Central memory CD8-positive, alpha-beta T cell (primary cell): ENCODE measurements at regions not wholly inside any gene's neighbourhood (a gene's known extent, or its start where the extent isn't known, plus 50 kb on each side); places are given as distances from the start of the nearest gene placed in this dataset.
"Not testable (repeated sequence)": the region's sequence is repeated elsewhere in the genome, so short reads cannot be mapped to it uniquely, and the experiment has no call there.

Experiments used
- ATAC-seq: fragments of 150-1000 bp; cut with Tn5 transposase; replicated peaks from 2 replicates; pipeline ENCODE4 v1.10.0; 2022; ENCODE audit warnings: mild to moderate bottlenecking, moderate FRiP score, moderate number of reproducible peaks; ENCODE audit not compliant: poor library complexity, severe bottlenecking; ENCODE audit errors: extremely low read depth
- DNase-seq, 2 donors: peaks; one replicate each; pipeline ENCODE4 v3.0.0; 2021; ENCODE audit warnings: low spot score in 2 of 2
- H3K27ac Mint-ChIP-seq: one replicate; pipeline ENCODE4 v1.8.0; 2022; ENCODE audit warnings: low read depth, mild to moderate bottlenecking, moderate library complexity, mixed read lengths
- H3K27me3 Mint-ChIP-seq: one replicate; pipeline ENCODE4 v1.8.0; 2022; ENCODE audit warnings: mixed read lengths
- H3K36me3 Mint-ChIP-seq: one replicate; pipeline ENCODE4 v1.8.0; 2022; ENCODE audit warnings: mild to moderate bottlenecking, moderate library complexity, mixed read lengths; ENCODE audit not compliant: insufficient read depth
- H3K4me1 Mint-ChIP-seq: one replicate; pipeline ENCODE4 v1.8.0; 2022; ENCODE audit warnings: mixed read lengths
- H3K4me3 Mint-ChIP-seq: one replicate; pipeline ENCODE4 v1.8.0; 2022; ENCODE audit warnings: mild to moderate bottlenecking, moderate library complexity, mixed read lengths
- H3K9me3 Mint-ChIP-seq: one replicate; pipeline ENCODE4 v1.8.0; 2022; ENCODE audit warnings: mixed read lengths

GRCh38 chr9:7313389-7313788 lies 486.2 kb downstream of the DMAC1 start:
- H3K9me3 Mint-ChIP-seq = peaks cover 22% of the 10 kb centered on the region
- no peak overlapping the region for H3K4me3 Mint-ChIP-seq

GRCh38 chr9:7309051-7309450 lies 490.5 kb downstream of the DMAC1 start:
- not testable (repeated sequence) for DNase-seq, H3K36me3 Mint-ChIP-seq, H3K4me3 Mint-ChIP-seq, H3K4me1 Mint-ChIP-seq, H3K27ac Mint-ChIP-seq, ATAC-seq
- Mint-ChIP-seq H3K9me3 (peaks cover 26% of the 10 kb centered on the region), H3K27me3 (peaks cover 14% of the 10 kb centered on the region)

More at GRCh38 chr9:7313389-7313788, 486.2 kb downstream of the DMAC1 start:
- no peaks in the 10 kb centered on the region for H3K4me1 Mint-ChIP-seq
- ATAC-seq (no peak), DNase-seq (no peak)
- H3K36me3 Mint-ChIP-seq = no peaks in the 10 kb centered on the region
- H3K27me3 Mint-ChIP-seq = peaks cover 23% of the 10 kb centered on the region
- H3K27ac Mint-ChIP-seq = no peak overlapping the region

GRCh38 chr9:7305677-7306076 lies 493.9 kb downstream of the DMAC1 start:
- no peaks in the 10 kb centered on the region for H3K36me3 Mint-ChIP-seq
- peaks cover 33% of the 10 kb centered on the region for H3K27me3 Mint-ChIP-seq
- no peak overlapping the region for H3K27ac Mint-ChIP-seq
- H3K4me3 Mint-ChIP-seq = no peak overlapping the region
- peaks cover 5% of the 10 kb centered on the region for H3K9me3 Mint-ChIP-seq
- no peak for ATAC-seq
- DNase-seq = no peak
- H3K4me1 Mint-ChIP-seq = no peaks in the 10 kb centered on the region

GRCh38 chr9:7304627-7304995 lies 495.0 kb downstream of the DMAC1 start:
- no peaks in the 10 kb centered on the region for H3K4me1 Mint-ChIP-seq
- DNase-seq = no peak
- no peak overlapping the region for H3K4me3 Mint-ChIP-seq
- no peak for ATAC-seq
- H3K27ac Mint-ChIP-seq = no peak overlapping the region
- H3K36me3 Mint-ChIP-seq = no peaks in the 10 kb centered on the region
- H3K9me3 Mint-ChIP-seq = peaks cover 5% of the 10 kb centered on the region
- peaks cover 33% of the 10 kb centered on the region for H3K27me3 Mint-ChIP-seq

- H3K4me1 Mint-ChIP-seq = no peaks in the 10 kb centered on the region
- H3K9me3 Mint-ChIP-seq = peaks cover 5% of the 10 kb centered on the region
- no peak overlapping the region for H3K27ac Mint-ChIP-seq
- H3K4me3 Mint-ChIP-seq = no peak overlapping the region
- H3K27me3 Mint-ChIP-seq = peaks cover 33% of the 10 kb centered on the region
- H3K36me3 Mint-ChIP-seq = no peaks in the 10 kb centered on the region
- no peak for ATAC-seq
- DNase-seq = no peak
Measured at GRCh38 chr9:7303907-7304626, 495.5 kb downstream of the DMAC1 start.

GRCh38 chr9:7300484-7300883 lies 499.1 kb downstream of the DMAC1 start:
- ATAC-seq (no peak), DNase-seq (no peak)
- peaks cover 6% of the 10 kb centered on the region for H3K4me1 Mint-ChIP-seq
- H3K27me3 Mint-ChIP-seq = peaks cover 33% of the 10 kb centered on the region
- H3K4me3 Mint-ChIP-seq = no peak overlapping the region
- no peaks in the 10 kb centered on the region for H3K9me3 Mint-ChIP-seq
- H3K36me3 Mint-ChIP-seq = no peaks in the 10 kb centered on the region
- H3K27ac Mint-ChIP-seq = no peak overlapping the region

GRCh38 chr9:7298123-7298522 lies 501.5 kb downstream of the DMAC1 start:
- ATAC-seq = peak; percentile 52
- H3K9me3 Mint-ChIP-seq = no peaks in the 10 kb centered on the region
- peaks cover 11% of the 10 kb centered on the region for H3K27me3 Mint-ChIP-seq
- H3K27ac Mint-ChIP-seq = no peak overlapping the region
- H3K4me1 Mint-ChIP-seq = peaks cover 6% of the 10 kb centered on the region
- no peak for DNase-seq
- H3K4me3 Mint-ChIP-seq = no peak overlapping the region
- H3K36me3 Mint-ChIP-seq = no peaks in the 10 kb centered on the region

- ATAC-seq = no peak
- Mint-ChIP-seq H3K4me3 (no peak overlapping the region), H3K9me3 (no peaks in the 10 kb centered on the region), H3K27ac (no peak overlapping the region), H3K4me1 (peaks cover 6% of the 10 kb centered on the region), H3K27me3 (peaks cover 5% of the 10 kb centered on the region), H3K36me3 (no peaks in the 10 kb centered on the region)
- no peak for DNase-seq
Measured at GRCh38 chr9:7297521-7297920, 502.1 kb downstream of the DMAC1 start.

GRCh38 chr9:7293091-7293490 lies 506.5 kb downstream of the DMAC1 start:
- ATAC-seq = no peak
- Mint-ChIP-seq H3K4me3 (no peak overlapping the region), H3K4me1 (peaks cover 4% of the 10 kb centered on the region), H3K27me3 (peaks cover 12% of the 10 kb centered on the region), H3K9me3 (no peaks in the 10 kb centered on the region), H3K27ac (no peak overlapping the region), H3K36me3 (no peaks in the 10 kb centered on the region)
- no peak for DNase-seq

- H3K27me3 Mint-ChIP-seq = peaks cover 22% of the 10 kb centered on the region
- H3K36me3 Mint-ChIP-seq = no peaks in the 10 kb centered on the region
- H3K4me3 Mint-ChIP-seq = no peak overlapping the region
- DNase-seq (no peak), ATAC-seq (no peak)
- no peaks in the 10 kb centered on the region for H3K9me3 Mint-ChIP-seq
- H3K27ac Mint-ChIP-seq = no peak overlapping the region
- H3K4me1 Mint-ChIP-seq = no peaks in the 10 kb centered on the region
Measured at GRCh38 chr9:7289773-7290172, 509.8 kb downstream of the DMAC1 start.

- Mint-ChIP-seq H3K36me3 (no peaks in the 10 kb centered on the region), H3K27ac (no peak overlapping the region), H3K9me3 (no peaks in the 10 kb centered on the region), H3K27me3 (peaks cover 22% of the 10 kb centered on the region), H3K4me3 (no peak overlapping the region), H3K4me1 (no peaks in the 10 kb centered on the region)
- DNase-seq = no peak
- ATAC-seq = no peak
Measured at GRCh38 chr9:7287986-7288385, 511.6 kb downstream of the DMAC1 start.

GRCh38 chr9:7287065-7287464 lies 512.5 kb downstream of the DMAC1 start:
- Mint-ChIP-seq H3K27ac (no peak overlapping the region), H3K4me1 (no peaks in the 10 kb centered on the region), H3K27me3 (peaks cover 30% of the 10 kb centered on the region)

GRCh38 chr9:7286101-7286500 lies 513.5 kb downstream of the DMAC1 start:
- H3K36me3 Mint-ChIP-seq = no peaks in the 10 kb centered on the region
- H3K27ac Mint-ChIP-seq = no peak overlapping the region
- H3K9me3 Mint-ChIP-seq = peaks cover 6% of the 10 kb centered on the region
- H3K4me3 Mint-ChIP-seq = no peak overlapping the region
- ATAC-seq (no peak), DNase-seq (no peak)
- no peaks in the 10 kb centered on the region for H3K4me1 Mint-ChIP-seq
- peaks cover 38% of the 10 kb centered on the region for H3K27me3 Mint-ChIP-seq

More at GRCh38 chr9:7287065-7287464, 512.5 kb downstream of the DMAC1 start:
- ATAC-seq (no peak), DNase-seq (no peak)
- Mint-ChIP-seq H3K9me3 (peaks cover 5% of the 10 kb centered on the region), H3K4me3 (no peak overlapping the region), H3K36me3 (no peaks in the 10 kb centered on the region)
